Adrenal gland (tissue), 9 donors: ENCODE measurements at regions not wholly inside any gene's neighbourhood (a gene's known extent, or its start where the extent isn't known, plus 50 kb on each side); places are given as distances from the start of the nearest gene placed in this dataset.

Experiments
- DNase-seq, 7 donors: peaks; one replicate each; pipeline ENCODE4 v3.0.0-alpha.2; 2019 to 2020
- H3K27ac ChIP-seq, 5 donors: fragments of 200-600 bp; sonication (generic) in 4 of 5; 1 replicate in 3 of 5; 2 replicates in 2 of 5; pipeline versions ENCODE4 v1.5.1 to v1.8.0; 2016 to 2020; ENCODE audit warnings: mild to moderate bottlenecking in 1 of 5
- H3K27me3 ChIP-seq: fragments of 200-600 bp; 2 replicates; pipeline ENCODE4 v1.8.0; 2021
- H3K36me3 ChIP-seq, 2 donors: fragments of 200-600 bp; replicated peaks in 1 of 2; 1 replicate in 1 of 2; 2 replicates in 1 of 2; pipeline versions ENCODE4 v1.5.1 to v1.8.0; 2018 to 2022
- H3K4me1 ChIP-seq, 2 donors: fragments of 200-600 bp; replicated peaks in 1 of 2; 1 replicate in 1 of 2; 2 replicates in 1 of 2; pipeline versions ENCODE4 v1.5.1 to v1.8.0; 2018 to 2021
- H3K4me3 ChIP-seq, 4 donors: fragments of 200-600 bp; sonication (generic) in 3 of 4; one replicate each; pipeline ENCODE4 v1.5.1; 2016 to 2018
- H3K9me3 ChIP-seq, 3 donors: fragments of 200-600 bp; sonication (generic) in 1 of 3; replicated peaks in 1 of 3; 1 replicate in 2 of 3; 2 replicates in 1 of 3; pipeline versions ENCODE4 v1.5.1 to v1.8.0; 2016 to 2021
- POLR2A ChIP-seq, 2 donors: fragments of 450-650 bp; IDR thresholded peaks; one replicate each; pipeline ENCODE4 v1.6.1; 2017; ENCODE audit warnings: antibody characterized with exemption in 2 of 2, mild to moderate bottlenecking in 2 of 2, moderate library complexity in 1 of 2
- WGBS, 4 donors: extraction: QIAGEN DNeasy Blood & Tissue Kit in 2 of 4; methylation state at CpG; one replicate each; pipeline versions ENCODE4 v1.1.5 to v1.1.7; 2013 to 2017; 5-methylcytosine and 5-hydroxymethylcytosine counted together
- intact Hi-C, 2 donors: fragments of 100-400 bp; cut with DNase I; formaldehyde crosslinking; loops; one replicate each; pipeline versions ENCODE4 v1.14.1 to v1.15.0; 2022 to 2023
- TF ChIP-seq, protein P1 (sequence below), 6 experiments: fragments of 450-650 bp in 4 of 6; fragments of 200-600 bp in 2 of 6; sonication (generic) in 1 of 6; IDR thresholded peaks; 1 replicate in 5 of 6; 2 replicates in 1 of 6; pipeline versions ENCODE4 v1.5.1 to v1.8.0; 2016 to 2021; ENCODE audit warnings: antibody characterized with exemption in 6 of 6, mild to moderate bottlenecking in 2 of 6, moderate library complexity in 1 of 6
- donor health status: healthy with polysubstance abuse.
- donor health status: Bipolar disorder and iron deficiency.
- donor health status: DM: yes; HTN: yes; CAD: no.
- donor health status: DM: no; HTN: no; CAD: no.
- donor health status: DM: no; HTN: no; CAD: no.

- intact Hi-C loops, result no loop called here
- H3K27me3 ChIP-seq, result no peaks in the 10 kb centered on the region
- WGBS, 4 donors, result 5 to 14% (median 11%) methylated on average over 4 of the region's 4 CpGs
Measured at GRCh38 chr5:129345213-129345924, 114.7 kb upstream of the ADAMTS19 start.

GRCh38 chr5:129356846-129357245 lies 103.3 kb upstream of the ADAMTS19 start:
- no peaks in the 10 kb centered on the region for H3K27me3 ChIP-seq
- intact Hi-C loops, result no loop called here

More at GRCh38 chr5:129345213-129345924, 114.7 kb upstream of the ADAMTS19 start:
- no peak for TF ChIP-seq POLR2A (IDR thresholded peaks at IDR 0.05)
- TF ChIP-seq, protein P1, sequence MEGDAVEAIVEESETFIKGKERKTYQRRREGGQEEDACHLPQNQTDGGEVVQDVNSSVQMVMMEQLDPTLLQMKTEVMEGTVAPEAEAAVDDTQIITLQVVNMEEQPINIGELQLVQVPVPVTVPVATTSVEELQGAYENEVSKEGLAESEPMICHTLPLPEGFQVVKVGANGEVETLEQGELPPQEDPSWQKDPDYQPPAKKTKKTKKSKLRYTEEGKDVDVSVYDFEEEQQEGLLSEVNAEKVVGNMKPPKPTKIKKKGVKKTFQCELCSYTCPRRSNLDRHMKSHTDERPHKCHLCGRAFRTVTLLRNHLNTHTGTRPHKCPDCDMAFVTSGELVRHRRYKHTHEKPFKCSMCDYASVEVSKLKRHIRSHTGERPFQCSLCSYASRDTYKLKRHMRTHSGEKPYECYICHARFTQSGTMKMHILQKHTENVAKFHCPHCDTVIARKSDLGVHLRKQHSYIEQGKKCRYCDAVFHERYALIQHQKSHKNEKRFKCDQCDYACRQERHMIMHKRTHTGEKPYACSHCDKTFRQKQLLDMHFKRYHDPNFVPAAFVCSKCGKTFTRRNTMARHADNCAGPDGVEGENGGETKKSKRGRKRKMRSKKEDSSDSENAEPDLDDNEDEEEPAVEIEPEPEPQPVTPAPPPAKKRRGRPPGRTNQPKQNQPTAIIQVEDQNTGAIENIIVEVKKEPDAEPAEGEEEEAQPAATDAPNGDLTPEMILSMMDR (IDR thresholded peaks at IDR 0.05), result no peak
- Histone ChIP-seq H3K4me3 (no peak overlapping the region), H3K4me1 (peaks cover 0 to 16% of the 10 kb centered on the region in 2 donors), H3K27ac (peak overlapping the region in 4 of 5 donors; percentile 6 to 69 (median 36)), H3K36me3 (no peaks in the 10 kb centered on the region), H3K9me3 (peaks cover 0 to 21% (median 0%) of the 10 kb centered on the region in 3 donors)
- DNase-seq, result peak in 5 of 7 donors; percentile 26 to 52 (median 36)

DNA sequence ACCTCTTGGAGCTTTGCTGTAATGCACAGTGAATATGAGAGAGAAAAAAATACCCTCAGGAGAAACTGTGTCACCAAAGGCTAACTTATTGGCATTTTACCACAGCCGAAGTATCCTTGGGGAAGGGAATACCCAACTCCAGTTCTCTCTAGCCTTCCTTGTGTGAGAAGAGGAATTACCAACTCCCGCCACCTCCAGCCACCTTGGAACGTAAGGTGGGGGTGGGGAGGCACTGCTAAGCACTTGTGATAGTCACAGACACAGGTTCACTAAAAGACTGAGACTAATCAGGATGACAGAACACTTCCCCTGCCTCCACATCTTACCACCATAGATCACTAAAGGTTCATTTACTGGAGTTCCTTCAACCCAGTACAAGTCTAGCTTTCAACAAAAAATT lies 102.0 kb upstream of the ADAMTS19 start:
- intact Hi-C loops, result no loop called here
- no peak for DNase-seq
- 83 to 93% (median 91%) methylated on average over 3 of the region's 3 CpGs for WGBS, 4 donors
- Histone ChIP-seq H3K9me3 (no peaks in the 10 kb centered on the region), H3K27me3 (no peaks in the 10 kb centered on the region), H3K27ac (no peak overlapping the region), H3K4me1 (no peaks in the 10 kb centered on the region), H3K36me3 (no peaks in the 10 kb centered on the region), H3K4me3 (no peak overlapping the region)
- TF ChIP-seq, protein P1 (IDR thresholded peaks at IDR 0.05), result no peak
- no peak for TF ChIP-seq POLR2A (IDR thresholded peaks at IDR 0.05)

More at GRCh38 chr5:129356846-129357245, 103.3 kb upstream of the ADAMTS19 start:
- Histone ChIP-seq H3K9me3 (no peaks in the 10 kb centered on the region), H3K4me3 (no peak overlapping the region), H3K27ac (no peak overlapping the region), H3K4me1 (no peaks in the 10 kb centered on the region), H3K36me3 (no peaks in the 10 kb centered on the region)
- no peak for DNase-seq
- no peak for TF ChIP-seq POLR2A (IDR thresholded peaks at IDR 0.05)
- TF ChIP-seq, protein P1 (IDR thresholded peaks at IDR 0.05), result no peak
- WGBS, 4 donors, result 45 to 81% (median 61%) methylated on average over 2 of the region's 2 CpGs

GRCh38 chr5:129359450-129359849 lies 100.6 kb upstream of the ADAMTS19 start:
- 65 to 88% (median 82%) methylated on average over 2 of the region's 2 CpGs for WGBS, 4 donors

More at GRCh38 chr5:129359450-129359849, 100.6 kb upstream of the ADAMTS19 start:
- no peak overlapping the region for H3K4me3 ChIP-seq
- no peaks in the 10 kb centered on the region for H3K9me3 ChIP-seq
- no peak overlapping the region for H3K27ac ChIP-seq
- no peaks in the 10 kb centered on the region for H3K36me3 ChIP-seq
- intact Hi-C loops, result no loop called here
- H3K27me3 ChIP-seq, result no peaks in the 10 kb centered on the region
- DNase-seq, result no peak
- no peak for TF ChIP-seq POLR2A (IDR thresholded peaks at IDR 0.05)
- TF ChIP-seq, protein P1 (IDR thresholded peaks at IDR 0.05), result no peak
- H3K4me1 ChIP-seq, result no peaks in the 10 kb centered on the region
